HG03354 (cell line): ENCODE measurements at regions not wholly inside any gene's neighbourhood (a gene's known extent, or its start where the extent isn't known, plus 50 kb on each side); places are given as distances from the start of the nearest gene placed in this dataset.

ENCODE experiments used
- ATAC-seq: cut with Tn5 transposase; IDR thresholded peaks from one replicate; pipeline ENCODE4 v1.9.1; 2021; ENCODE audit warnings: mild to moderate bottlenecking; ENCODE audit not compliant: unreplicated experiment, poor library complexity, severe bottlenecking

- ATAC-seq = no peak
These were observed 131.1 kb downstream of the OR2K2 start for GRCh38 chr9:111198936-111199335.

- no peak for ATAC-seq
These were observed 132.8 kb downstream of the OR2K2 start for GRCh38 chr9:111197256-111197655.

GRCh38 chr9:111195766-111196165 is 134.3 kb downstream of the OR2K2 start:
- no peak for ATAC-seq

- no peak for ATAC-seq
These were observed 136.9 kb downstream of the OR2K2 start for GRCh38 chr9:111193095-111193494.

GRCh38 chr9:111192650-111193049 is 137.4 kb downstream of the OR2K2 start:
- no peak for ATAC-seq

- ATAC-seq = no peak
These were observed 139.7 kb downstream of the OR2K2 start for GRCh38 chr9:111190347-111190746.

GRCh38 chr9:111187376-111187775 is 142.6 kb downstream of the OR2K2 start:
- no peak for ATAC-seq

GRCh38 chr9:111186021-111186530 is 143.9 kb downstream of the OR2K2 start:
- no peak for ATAC-seq

- ATAC-seq = no peak
These were observed 142.5 kb upstream of the LPAR1 start for GRCh38 chr9:111180811-111181210.

GRCh38 chr9:111179577-111179976 is 141.3 kb upstream of the LPAR1 start:
- peak; percentile 51 for ATAC-seq

GRCh38 chr9:111178331-111179055 is 140.2 kb upstream of the LPAR1 start:
- no peak for ATAC-seq

- ATAC-seq = no peak
These were observed 138.2 kb upstream of the LPAR1 start for GRCh38 chr9:111176511-111176910.

- no peak for ATAC-seq
These were observed 137.1 kb upstream of the LPAR1 start for GRCh38 chr9:111175350-111175749.

- no peak for ATAC-seq
These were observed 129.1 kb upstream of the LPAR1 start for GRCh38 chr9:111167341-111167740.

- ATAC-seq = no peak
These were observed 125.6 kb upstream of the LPAR1 start for GRCh38 chr9:111163716-111164389.

GRCh38 chr9:111162026-111162425 is 123.8 kb upstream of the LPAR1 start:
- ATAC-seq = no peak

- ATAC-seq = no peak
These were observed 122.7 kb upstream of the LPAR1 start for GRCh38 chr9:111161015-111161415.

GRCh38 chr9:111158999-111159398 is 120.7 kb upstream of the LPAR1 start:
- ATAC-seq = no peak

GRCh38 chr9:111158363-111158762 is 120.1 kb upstream of the LPAR1 start:
- no peak for ATAC-seq

GRCh38 chr9:111154081-111154562 is 115.9 kb upstream of the LPAR1 start:
- ATAC-seq = no peak
